Kidney (tissue), 13 donors: ENCODE measurements at regions not wholly inside any gene's neighbourhood (a gene's known extent, or its start where the extent isn't known, plus 50 kb on each side); places are given as distances from the start of the nearest gene placed in this dataset.
"Not testable (repeated sequence)": the region's sequence is repeated elsewhere in the genome, so short reads cannot be mapped to it uniquely, and the experiment has no call there.

Experiments used
- DNase-seq, 5 donors: peaks; one replicate each; pipeline ENCODE4 v3.0.0-alpha.2; 2013 to 2020
- FAIRE-seq: peaks from 2 replicates; lab custom pipeline; 2012; peaks lifted over from hg19 to GRCh38; lab: Jason Lieb, UNC
- H3K27ac ChIP-seq, 2 donors: one replicate each; pipeline ENCODE4 v1.7.0; 2013; ENCODE audit warnings: low read depth in 2 of 2, low read length in 2 of 2, inconsistent platforms in 1 of 2
- H3K27me3 ChIP-seq: one replicate; pipeline ENCODE4 v1.7.1; 2013; ENCODE audit warnings: low read length, inconsistent platforms; ENCODE audit not compliant: control insufficient read depth, insufficient read depth
- H3K36me3 ChIP-seq, 3 donors: one replicate each; pipeline versions ENCODE4 v1.7.0 to v1.7.1; 2013; ENCODE audit warnings: low read length in 3 of 3, control low read depth in 1 of 3, inconsistent platforms in 1 of 3; ENCODE audit not compliant: insufficient read depth in 3 of 3, control insufficient read depth in 2 of 3
- H3K4me1 ChIP-seq, 3 donors: one replicate each; pipeline versions ENCODE4 v1.7.0 to v1.7.1; 2013; ENCODE audit warnings: low read length in 3 of 3, inconsistent platforms in 1 of 3, low read depth in 1 of 3; ENCODE audit not compliant: control insufficient read depth in 2 of 3, insufficient read depth in 2 of 3
- H3K4me3 ChIP-seq, 3 donors: one replicate each; pipeline versions ENCODE4 v1.7.0 to v1.8.1; 2013; ENCODE audit warnings: low read length in 3 of 3, control low read depth in 1 of 3, inconsistent platforms in 1 of 3
- H3K9ac ChIP-seq, 3 donors: one replicate each; pipeline versions ENCODE4 v1.7.0 to v1.7.1; 2013; ENCODE audit warnings: low read length in 3 of 3, control low read depth in 1 of 3, inconsistent platforms in 1 of 3
- H3K9me3 ChIP-seq, 3 donors: one replicate each; pipeline versions ENCODE4 v1.7.0 to v1.7.1; 2013; ENCODE audit warnings: low read length in 3 of 3, control low read depth in 1 of 3, inconsistent platforms in 1 of 3; ENCODE audit not compliant: control insufficient read depth in 2 of 3, insufficient read depth in 1 of 3
- intact Hi-C: fragments of 100-400 bp; cut with DNase I; formaldehyde crosslinking; loops from one replicate; pipeline ENCODE4 v1.11.1; 2022
- TF ChIP-seq, protein P1 (sequence below): IDR thresholded peaks from 3 replicates; pipeline ENCODE4 v1.5.1; 2012; ENCODE audit warnings: mild to moderate bottlenecking, moderate library complexity, borderline replicate concordance; ENCODE audit not compliant: insufficient read depth; ENCODE audit errors: extremely low read depth
- donor health status: control.
- donor health status: control.
- donor health status: control.
- donor health status: control.
- donor health status: control.
- donor health status: DM: yes; HTN: yes; CAD: no.
- donor health status: Normal renal cell carcinoma (clear cell type).

DNA sequence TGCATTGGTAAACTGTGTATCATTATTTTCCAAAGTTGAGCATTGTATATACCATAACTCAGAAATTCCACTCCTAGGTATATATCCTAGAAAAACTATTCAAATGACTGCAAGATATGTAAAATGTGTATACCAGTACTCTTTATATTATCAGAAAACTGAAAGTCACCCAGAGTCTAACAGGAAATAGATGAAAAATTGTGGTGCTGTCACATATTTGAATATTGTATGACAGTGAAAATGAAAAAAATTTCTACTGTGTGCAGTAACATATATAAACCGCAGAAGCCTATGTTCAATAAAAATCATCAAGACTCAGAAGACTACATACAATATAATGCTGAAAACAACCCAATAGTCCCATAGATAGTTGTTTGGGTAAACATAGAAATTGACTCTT is 74.4 kb upstream of the LYPLAL1 start:
- intact Hi-C loops = no loop called here
- FAIRE-seq (no peak), DNase-seq (no peak)
- Histone ChIP-seq H3K4me3 (no peak overlapping the region), H3K9me3 (no peaks in the 10 kb centered on the region), H3K27me3 (no peaks in the 10 kb centered on the region), H3K4me1 (no peaks in the 10 kb centered on the region), H3K9ac (no peak overlapping the region), H3K27ac (no peak overlapping the region), H3K36me3 (no peaks in the 10 kb centered on the region)
- TF ChIP-seq, protein P1, sequence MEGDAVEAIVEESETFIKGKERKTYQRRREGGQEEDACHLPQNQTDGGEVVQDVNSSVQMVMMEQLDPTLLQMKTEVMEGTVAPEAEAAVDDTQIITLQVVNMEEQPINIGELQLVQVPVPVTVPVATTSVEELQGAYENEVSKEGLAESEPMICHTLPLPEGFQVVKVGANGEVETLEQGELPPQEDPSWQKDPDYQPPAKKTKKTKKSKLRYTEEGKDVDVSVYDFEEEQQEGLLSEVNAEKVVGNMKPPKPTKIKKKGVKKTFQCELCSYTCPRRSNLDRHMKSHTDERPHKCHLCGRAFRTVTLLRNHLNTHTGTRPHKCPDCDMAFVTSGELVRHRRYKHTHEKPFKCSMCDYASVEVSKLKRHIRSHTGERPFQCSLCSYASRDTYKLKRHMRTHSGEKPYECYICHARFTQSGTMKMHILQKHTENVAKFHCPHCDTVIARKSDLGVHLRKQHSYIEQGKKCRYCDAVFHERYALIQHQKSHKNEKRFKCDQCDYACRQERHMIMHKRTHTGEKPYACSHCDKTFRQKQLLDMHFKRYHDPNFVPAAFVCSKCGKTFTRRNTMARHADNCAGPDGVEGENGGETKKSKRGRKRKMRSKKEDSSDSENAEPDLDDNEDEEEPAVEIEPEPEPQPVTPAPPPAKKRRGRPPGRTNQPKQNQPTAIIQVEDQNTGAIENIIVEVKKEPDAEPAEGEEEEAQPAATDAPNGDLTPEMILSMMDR = no peak

DNA sequence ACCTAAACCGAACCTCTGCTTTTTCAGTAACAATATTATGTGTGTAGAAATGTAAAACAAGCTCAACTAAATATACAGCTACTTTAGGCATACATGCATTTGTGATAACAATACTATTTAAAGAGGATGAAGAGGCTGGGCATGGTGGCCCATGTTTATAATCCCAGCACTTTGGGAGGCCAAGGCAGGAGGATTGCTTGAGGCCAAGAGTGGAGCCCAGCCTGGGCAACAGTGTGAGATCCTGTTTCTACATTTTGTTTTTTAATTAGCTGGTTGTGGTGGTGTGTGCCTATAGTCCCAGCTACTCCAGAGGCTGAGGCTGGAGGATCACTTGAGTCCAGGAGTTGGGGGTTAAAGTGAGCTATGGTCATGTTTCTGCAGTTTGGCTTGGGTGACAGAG is 73.6 kb upstream of the LYPLAL1 start:
- FAIRE-seq (no peak), DNase-seq (no peak)
- Histone ChIP-seq H3K9ac (no peak overlapping the region), H3K36me3 (no peaks in the 10 kb centered on the region), H3K27ac (no peak overlapping the region), H3K9me3 (no peaks in the 10 kb centered on the region), H3K27me3 (no peaks in the 10 kb centered on the region), H3K4me1 (no peaks in the 10 kb centered on the region), H3K4me3 (no peak overlapping the region)
- TF ChIP-seq, protein P1 = no peak
- intact Hi-C loops = no loop called here

DNA sequence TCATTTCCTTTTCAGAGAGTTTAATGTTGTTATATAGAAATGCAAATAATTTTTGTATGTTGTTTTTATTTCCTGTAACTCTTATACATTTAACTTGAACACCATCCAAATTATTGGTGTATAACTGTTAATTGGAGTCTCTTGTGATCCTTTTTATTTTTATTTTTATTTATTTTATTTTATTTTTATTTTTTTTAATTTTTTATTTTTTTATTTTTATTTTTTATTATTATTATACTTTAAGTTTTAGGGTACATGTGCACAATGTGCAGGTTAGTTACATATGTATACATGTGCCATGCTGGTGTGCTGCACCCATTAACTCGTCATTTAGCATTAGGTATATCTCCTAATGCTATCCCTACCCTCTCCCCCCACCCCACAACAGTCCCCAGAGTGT is 71.2 kb upstream of the LYPLAL1 start:
- H3K9me3 ChIP-seq, DNase-seq, H3K27me3 ChIP-seq, intact Hi-C loops, H3K9ac ChIP-seq, H3K4me1 ChIP-seq, H3K4me3 ChIP-seq, H3K36me3 ChIP-seq, H3K27ac ChIP-seq: not testable (repeated sequence)
- peak; percentile 30 for FAIRE-seq

DNA sequence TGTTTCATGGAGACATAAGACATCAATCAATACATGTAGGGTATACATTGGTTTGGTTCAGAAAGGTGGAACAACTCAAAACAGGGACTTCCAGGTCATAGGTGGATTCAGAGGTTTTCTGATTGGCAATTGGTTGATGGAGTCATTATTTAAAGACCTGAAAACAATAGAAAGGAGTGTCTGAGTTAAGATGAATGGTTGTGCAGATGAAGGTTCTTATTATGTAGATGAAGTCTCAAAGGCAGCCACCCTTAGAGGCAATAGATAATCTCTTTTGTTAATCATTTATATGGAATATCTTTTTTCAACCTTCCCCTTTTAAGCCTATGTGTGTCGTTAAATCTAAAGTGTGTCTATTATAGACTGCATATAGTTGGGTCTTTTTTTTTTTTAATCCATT is 67.8 kb upstream of the LYPLAL1 start:
- no peaks in the 10 kb centered on the region for H3K36me3 ChIP-seq
- no peak overlapping the region for H3K4me3 ChIP-seq
- no peak overlapping the region for H3K27ac ChIP-seq
- FAIRE-seq = no peak
- no peak for DNase-seq
- no peaks in the 10 kb centered on the region for H3K9me3 ChIP-seq
- no peaks in the 10 kb centered on the region for H3K4me1 ChIP-seq
- H3K27me3 ChIP-seq = no peaks in the 10 kb centered on the region
- intact Hi-C loops = no loop called here
- TF ChIP-seq, protein P1 = no peak
- no peak overlapping the region for H3K9ac ChIP-seq
